ENCODE measurements at regions not wholly inside any gene's neighbourhood (a gene's known extent, or its start where the extent isn't known, plus 50 kb on each side); places are given as distances from the start of the nearest gene placed in this dataset.

DNA sequence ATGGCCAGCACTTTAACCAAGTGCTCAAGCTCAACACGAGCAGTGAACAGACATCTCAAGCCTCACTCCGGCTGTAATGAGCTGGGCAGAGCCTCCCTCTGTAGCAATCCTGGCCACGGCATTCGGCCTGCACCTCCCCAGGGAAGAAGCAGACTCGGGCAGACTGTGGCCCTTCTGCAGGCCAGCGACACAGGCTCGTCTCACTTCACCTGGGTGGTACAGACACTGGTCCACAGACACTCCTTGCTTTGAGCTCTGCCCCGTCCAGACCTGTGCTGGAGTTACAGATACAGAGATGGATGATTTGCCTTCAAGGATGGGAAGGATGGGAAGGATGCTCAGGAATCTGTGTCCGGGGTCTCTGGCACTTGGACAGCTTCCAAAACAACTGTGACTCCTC, 300.9 kb downstream of the PREX1 start:
- POLR2A ChIA-PET = no interaction called here
- Mint-ChIP-seq H3K4me1 (no peaks in the 10 kb centered on the region), H3K36me3 (no peaks in the 10 kb centered on the region), H3K27ac (no peak overlapping the region), H3K27me3 (ENCODE audit: low read depth) (no peaks in the 10 kb centered on the region), H3K4me3 (no peak overlapping the region), H3K9me3 (no peaks in the 10 kb centered on the region)
- DNase-seq (ENCODE audit: low spot score) = no peak
- ATAC-seq = no peak
- CTCF ChIA-PET = interaction anchor here (4.1 kb wide), 1 partner anchor 94 kb away, joined by 13 read pairs; no protein-coding TSS in a partner anchor
- TF ChIP-seq ESRRA (CRISPR knock-in tag; IDR thresholded peaks at IDR 0.05; ENCODE audit: borderline replicate concordance) (no peak), ZNF423 (CRISPR knock-in tag; IDR thresholded peaks at IDR 0.05) (no peak), TCF7 (CRISPR knock-in tag; IDR thresholded peaks at IDR 0.05; ENCODE audit: low read depth) (no peak), TP53 (CRISPR knock-in tag; IDR thresholded peaks at IDR 0.05) (no peak), CREB1 (CRISPR knock-in tag; IDR thresholded peaks at IDR 0.05) (no peak), SOX15 (CRISPR knock-in tag; IDR thresholded peaks at IDR 0.05) (no peak), SMAD4 (CRISPR knock-in tag; IDR thresholded peaks at IDR 0.05) (no peak), FOXK1 (CRISPR knock-in tag; IDR thresholded peaks at IDR 0.05) (no peak), NR1H2 (CRISPR knock-in tag; IDR thresholded peaks at IDR 0.05) (no peak), ZNF263 (CRISPR knock-in tag; IDR thresholded peaks at IDR 0.05; ENCODE audit: low read depth) (no peak), ZNF232 (CRISPR knock-in tag; IDR thresholded peaks at IDR 0.05) (no peak)
- TF ChIP-seq, protein P1, sequence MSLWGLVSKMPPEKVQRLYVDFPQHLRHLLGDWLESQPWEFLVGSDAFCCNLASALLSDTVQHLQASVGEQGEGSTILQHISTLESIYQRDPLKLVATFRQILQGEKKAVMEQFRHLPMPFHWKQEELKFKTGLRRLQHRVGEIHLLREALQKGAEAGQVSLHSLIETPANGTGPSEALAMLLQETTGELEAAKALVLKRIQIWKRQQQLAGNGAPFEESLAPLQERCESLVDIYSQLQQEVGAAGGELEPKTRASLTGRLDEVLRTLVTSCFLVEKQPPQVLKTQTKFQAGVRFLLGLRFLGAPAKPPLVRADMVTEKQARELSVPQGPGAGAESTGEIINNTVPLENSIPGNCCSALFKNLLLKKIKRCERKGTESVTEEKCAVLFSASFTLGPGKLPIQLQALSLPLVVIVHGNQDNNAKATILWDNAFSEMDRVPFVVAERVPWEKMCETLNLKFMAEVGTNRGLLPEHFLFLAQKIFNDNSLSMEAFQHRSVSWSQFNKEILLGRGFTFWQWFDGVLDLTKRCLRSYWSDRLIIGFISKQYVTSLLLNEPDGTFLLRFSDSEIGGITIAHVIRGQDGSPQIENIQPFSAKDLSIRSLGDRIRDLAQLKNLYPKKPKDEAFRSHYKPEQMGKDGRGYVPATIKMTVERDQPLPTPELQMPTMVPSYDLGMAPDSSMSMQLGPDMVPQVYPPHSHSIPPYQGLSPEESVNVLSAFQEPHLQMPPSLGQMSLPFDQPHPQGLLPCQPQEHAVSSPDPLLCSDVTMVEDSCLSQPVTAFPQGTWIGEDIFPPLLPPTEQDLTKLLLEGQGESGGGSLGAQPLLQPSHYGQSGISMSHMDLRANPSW (CRISPR knock-in tag; conservative IDR thresholded peaks at IDR 0.05; ENCODE audit: low read depth) = no peak
- TF ChIP-seq, protein P2, sequence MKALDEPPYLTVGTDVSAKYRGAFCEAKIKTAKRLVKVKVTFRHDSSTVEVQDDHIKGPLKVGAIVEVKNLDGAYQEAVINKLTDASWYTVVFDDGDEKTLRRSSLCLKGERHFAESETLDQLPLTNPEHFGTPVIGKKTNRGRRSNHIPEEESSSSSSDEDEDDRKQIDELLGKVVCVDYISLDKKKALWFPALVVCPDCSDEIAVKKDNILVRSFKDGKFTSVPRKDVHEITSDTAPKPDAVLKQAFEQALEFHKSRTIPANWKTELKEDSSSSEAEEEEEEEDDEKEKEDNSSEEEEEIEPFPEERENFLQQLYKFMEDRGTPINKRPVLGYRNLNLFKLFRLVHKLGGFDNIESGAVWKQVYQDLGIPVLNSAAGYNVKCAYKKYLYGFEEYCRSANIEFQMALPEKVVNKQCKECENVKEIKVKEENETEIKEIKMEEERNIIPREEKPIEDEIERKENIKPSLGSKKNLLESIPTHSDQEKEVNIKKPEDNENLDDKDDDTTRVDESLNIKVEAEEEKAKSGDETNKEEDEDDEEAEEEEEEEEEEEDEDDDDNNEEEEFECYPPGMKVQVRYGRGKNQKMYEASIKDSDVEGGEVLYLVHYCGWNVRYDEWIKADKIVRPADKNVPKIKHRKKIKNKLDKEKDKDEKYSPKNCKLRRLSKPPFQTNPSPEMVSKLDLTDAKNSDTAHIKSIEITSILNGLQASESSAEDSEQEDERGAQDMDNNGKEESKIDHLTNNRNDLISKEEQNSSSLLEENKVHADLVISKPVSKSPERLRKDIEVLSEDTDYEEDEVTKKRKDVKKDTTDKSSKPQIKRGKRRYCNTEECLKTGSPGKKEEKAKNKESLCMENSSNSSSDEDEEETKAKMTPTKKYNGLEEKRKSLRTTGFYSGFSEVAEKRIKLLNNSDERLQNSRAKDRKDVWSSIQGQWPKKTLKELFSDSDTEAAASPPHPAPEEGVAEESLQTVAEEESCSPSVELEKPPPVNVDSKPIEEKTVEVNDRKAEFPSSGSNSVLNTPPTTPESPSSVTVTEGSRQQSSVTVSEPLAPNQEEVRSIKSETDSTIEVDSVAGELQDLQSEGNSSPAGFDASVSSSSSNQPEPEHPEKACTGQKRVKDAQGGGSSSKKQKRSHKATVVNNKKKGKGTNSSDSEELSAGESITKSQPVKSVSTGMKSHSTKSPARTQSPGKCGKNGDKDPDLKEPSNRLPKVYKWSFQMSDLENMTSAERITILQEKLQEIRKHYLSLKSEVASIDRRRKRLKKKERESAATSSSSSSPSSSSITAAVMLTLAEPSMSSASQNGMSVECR (CRISPR knock-in tag; IDR thresholded peaks at IDR 0.05; ENCODE audit: borderline replicate concordance) = no peak
- TF ChIP-seq, protein P3, sequence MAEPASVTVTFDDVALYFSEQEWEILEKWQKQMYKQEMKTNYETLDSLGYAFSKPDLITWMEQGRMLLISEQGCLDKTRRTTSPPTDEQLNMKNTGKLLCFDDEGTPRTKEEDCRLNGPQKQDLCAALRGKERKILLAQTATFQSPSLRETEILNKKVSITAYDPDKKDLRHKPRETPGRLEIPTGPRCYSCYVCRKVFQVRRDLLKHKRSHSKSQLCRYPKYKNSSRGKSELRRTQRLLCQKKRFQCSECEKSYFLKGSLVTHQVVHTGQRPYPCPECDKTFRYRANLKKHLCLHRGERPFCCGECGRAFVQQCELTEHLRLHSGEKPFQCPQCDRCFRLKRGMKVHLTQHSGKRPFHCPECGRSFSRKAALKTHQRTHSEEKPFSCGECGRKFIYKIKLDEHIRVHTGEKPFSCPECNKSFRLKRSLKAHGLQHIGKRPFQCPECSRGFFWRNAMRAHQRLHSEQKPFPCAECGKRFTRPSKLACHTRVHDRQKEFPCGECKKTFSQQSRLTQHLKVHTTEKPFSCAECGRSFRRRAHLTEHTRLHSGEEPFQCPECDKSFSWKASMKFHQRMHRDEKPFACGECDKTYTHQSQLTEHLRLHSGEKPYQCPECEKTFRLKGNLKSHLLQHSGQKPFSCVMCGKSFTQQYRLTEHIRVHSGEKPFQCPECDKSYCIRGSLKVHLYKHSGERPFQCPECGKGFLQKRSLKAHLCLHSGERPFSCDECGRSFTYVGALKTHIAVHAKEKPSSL (CRISPR knock-in tag; conservative IDR thresholded peaks at IDR 0.05) = no peak
- TF ChIP-seq, protein P4, sequence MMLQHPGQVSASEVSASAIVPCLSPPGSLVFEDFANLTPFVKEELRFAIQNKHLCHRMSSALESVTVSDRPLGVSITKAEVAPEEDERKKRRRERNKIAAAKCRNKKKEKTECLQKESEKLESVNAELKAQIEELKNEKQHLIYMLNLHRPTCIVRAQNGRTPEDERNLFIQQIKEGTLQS (CRISPR knock-in tag; conservative IDR thresholded peaks at IDR 0.05) = no peak

DNA sequence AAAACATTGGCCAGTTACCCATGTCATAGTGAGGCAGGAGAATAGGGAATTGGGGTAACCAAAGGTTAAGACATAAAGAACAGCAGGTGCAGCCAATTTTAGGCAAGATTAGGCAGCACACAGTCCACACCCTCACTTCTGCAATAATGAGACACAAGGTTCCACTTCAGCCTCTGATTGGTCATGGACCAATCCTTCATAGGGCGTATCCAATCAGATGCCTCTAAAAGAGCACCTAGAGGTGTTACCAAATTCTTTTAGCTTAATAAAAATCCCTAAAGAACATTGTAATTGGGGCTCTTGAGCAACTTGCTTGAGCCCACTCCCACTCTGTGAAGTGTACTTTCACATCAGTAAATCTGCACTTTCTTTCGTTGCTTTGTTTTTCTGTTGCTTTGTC, 302.4 kb downstream of the PREX1 start:
- Mint-ChIP-seq H3K36me3 (no peaks in the 10 kb centered on the region), H3K27me3 (ENCODE audit: low read depth) (no peaks in the 10 kb centered on the region), H3K9me3 (no peaks in the 10 kb centered on the region), H3K4me1 (no peaks in the 10 kb centered on the region), H3K4me3 (no peak overlapping the region), H3K27ac (no peak overlapping the region)
- ATAC-seq (no peak), DNase-seq (ENCODE audit: low spot score) (no peak)
- ChIA-PET POLR2A (interaction anchor here (0.6 kb wide), 1 partner anchor 307 kb away, joined by 3 read pairs; no protein-coding TSS in a partner anchor), CTCF (interaction anchor here (4.1 kb wide), 1 partner anchor 96 kb away, joined by 13 read pairs; no protein-coding TSS in a partner anchor)
- TF ChIP-seq NR1H2 (CRISPR knock-in tag; IDR thresholded peaks at IDR 0.05) = no peak
- TF ChIP-seq, protein P5, sequence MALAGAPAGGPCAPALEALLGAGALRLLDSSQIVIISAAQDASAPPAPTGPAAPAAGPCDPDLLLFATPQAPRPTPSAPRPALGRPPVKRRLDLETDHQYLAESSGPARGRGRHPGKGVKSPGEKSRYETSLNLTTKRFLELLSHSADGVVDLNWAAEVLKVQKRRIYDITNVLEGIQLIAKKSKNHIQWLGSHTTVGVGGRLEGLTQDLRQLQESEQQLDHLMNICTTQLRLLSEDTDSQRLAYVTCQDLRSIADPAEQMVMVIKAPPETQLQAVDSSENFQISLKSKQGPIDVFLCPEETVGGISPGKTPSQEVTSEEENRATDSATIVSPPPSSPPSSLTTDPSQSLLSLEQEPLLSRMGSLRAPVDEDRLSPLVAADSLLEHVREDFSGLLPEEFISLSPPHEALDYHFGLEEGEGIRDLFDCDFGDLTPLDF (CRISPR knock-in tag; IDR thresholded peaks at IDR 0.05) = no peak
- TF ChIP-seq RORB (CRISPR knock-in tag; IDR thresholded peaks at IDR 0.05) = no peak
- TF ChIP-seq ZNF396 (CRISPR knock-in tag; IDR thresholded peaks at IDR 0.05; ENCODE audit: borderline replicate concordance) = no peak
- TF ChIP-seq, protein P6, sequence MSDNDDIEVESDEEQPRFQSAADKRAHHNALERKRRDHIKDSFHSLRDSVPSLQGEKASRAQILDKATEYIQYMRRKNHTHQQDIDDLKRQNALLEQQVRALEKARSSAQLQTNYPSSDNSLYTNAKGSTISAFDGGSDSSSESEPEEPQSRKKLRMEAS (CRISPR knock-in tag; IDR thresholded peaks at IDR 0.05) = no peak
- TF ChIP-seq, protein P7, sequence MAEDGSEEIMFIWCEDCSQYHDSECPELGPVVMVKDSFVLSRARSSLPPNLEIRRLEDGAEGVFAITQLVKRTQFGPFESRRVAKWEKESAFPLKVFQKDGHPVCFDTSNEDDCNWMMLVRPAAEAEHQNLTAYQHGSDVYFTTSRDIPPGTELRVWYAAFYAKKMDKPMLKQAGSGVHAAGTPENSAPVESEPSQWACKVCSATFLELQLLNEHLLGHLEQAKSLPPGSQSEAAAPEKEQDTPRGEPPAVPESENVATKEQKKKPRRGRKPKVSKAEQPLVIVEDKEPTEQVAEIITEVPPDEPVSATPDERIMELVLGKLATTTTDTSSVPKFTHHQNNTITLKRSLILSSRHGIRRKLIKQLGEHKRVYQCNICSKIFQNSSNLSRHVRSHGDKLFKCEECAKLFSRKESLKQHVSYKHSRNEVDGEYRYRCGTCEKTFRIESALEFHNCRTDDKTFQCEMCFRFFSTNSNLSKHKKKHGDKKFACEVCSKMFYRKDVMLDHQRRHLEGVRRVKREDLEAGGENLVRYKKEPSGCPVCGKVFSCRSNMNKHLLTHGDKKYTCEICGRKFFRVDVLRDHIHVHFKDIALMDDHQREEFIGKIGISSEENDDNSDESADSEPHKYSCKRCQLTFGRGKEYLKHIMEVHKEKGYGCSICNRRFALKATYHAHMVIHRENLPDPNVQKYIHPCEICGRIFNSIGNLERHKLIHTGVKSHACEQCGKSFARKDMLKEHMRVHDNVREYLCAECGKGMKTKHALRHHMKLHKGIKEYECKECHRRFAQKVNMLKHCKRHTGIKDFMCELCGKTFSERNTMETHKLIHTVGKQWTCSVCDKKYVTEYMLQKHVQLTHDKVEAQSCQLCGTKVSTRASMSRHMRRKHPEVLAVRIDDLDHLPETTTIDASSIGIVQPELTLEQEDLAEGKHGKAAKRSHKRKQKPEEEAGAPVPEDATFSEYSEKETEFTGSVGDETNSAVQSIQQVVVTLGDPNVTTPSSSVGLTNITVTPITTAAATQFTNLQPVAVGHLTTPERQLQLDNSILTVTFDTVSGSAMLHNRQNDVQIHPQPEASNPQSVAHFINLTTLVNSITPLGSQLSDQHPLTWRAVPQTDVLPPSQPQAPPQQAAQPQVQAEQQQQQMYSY (CRISPR knock-in tag; IDR thresholded peaks at IDR 0.05) = no peak
- TF ChIP-seq JUN (CRISPR knock-in tag; IDR thresholded peaks at IDR 0.05) = no peak
